Mesenchymal stem cell (in vitro differentiated cells and primary cell): ENCODE measurements at regions not wholly inside any gene's neighbourhood (a gene's known extent, or its start where the extent isn't known, plus 50 kb on each side); places are given as distances from the start of the nearest gene placed in this dataset.
"Not testable (repeated sequence)": the region's sequence is repeated elsewhere in the genome, so short reads cannot be mapped to it uniquely, and the experiment has no call there.

Source experiments
- DNase-seq: peaks from one replicate; pipeline ENCODE4 v3.0.0-alpha.2; 2013
- H2AFZ ChIP-seq: one replicate; pipeline ENCODE4 v1.6.1; 2013; ENCODE audit warnings: low read depth, mild to moderate bottlenecking, control low read depth, inconsistent platforms, low read length, moderate library complexity
- H2AK5ac ChIP-seq: 2 replicates; pipeline ENCODE4 v1.6.1; 2013; ENCODE audit warnings: low read length, moderate library complexity, mild to moderate bottlenecking, inconsistent platforms; ENCODE audit not compliant: severe bottlenecking
- H2BK120ac ChIP-seq: one replicate; pipeline ENCODE4 v1.6.1; 2013; ENCODE audit warnings: low read depth, mild to moderate bottlenecking, inconsistent platforms, low read length, moderate library complexity
- H2BK12ac ChIP-seq, 2 experiments: one replicate each; pipeline ENCODE4 v1.6.1; 2013; ENCODE audit warnings: inconsistent platforms in 2 of 2, low read length in 2 of 2, mild to moderate bottlenecking in 2 of 2, moderate library complexity in 2 of 2, control low read depth in 1 of 2
- H2BK15ac ChIP-seq: one replicate; pipeline ENCODE4 v1.6.1; 2013; ENCODE audit warnings: mild to moderate bottlenecking, low read depth, inconsistent platforms; ENCODE audit not compliant: poor library complexity, severe bottlenecking
- H2BK5ac ChIP-seq: 2 replicates; pipeline ENCODE4 v1.6.1; 2013; ENCODE audit warnings: low read depth, mild to moderate bottlenecking, low read length, control low read depth, inconsistent platforms; ENCODE audit not compliant: poor library complexity, severe bottlenecking
- H3K14ac ChIP-seq, 2 experiments: one replicate each; pipeline ENCODE4 v1.6.1; 2013; ENCODE audit warnings: inconsistent platforms in 2 of 2, low read length in 2 of 2, control low read depth in 1 of 2, mild to moderate bottlenecking in 1 of 2, moderate library complexity in 1 of 2
- H3K18ac ChIP-seq, 2 experiments: one replicate each; pipeline ENCODE4 v1.6.1; 2013; ENCODE audit warnings: inconsistent platforms in 2 of 2, low read length in 2 of 2, control low read depth in 1 of 2, low read depth in 1 of 2, mild to moderate bottlenecking in 1 of 2
- H3K23ac ChIP-seq, 2 experiments: one replicate each; pipeline ENCODE4 v1.6.1; 2013; ENCODE audit warnings: inconsistent platforms in 2 of 2, low read length in 2 of 2, mild to moderate bottlenecking in 2 of 2, moderate library complexity in 2 of 2, control low read depth in 1 of 2
- H3K27ac ChIP-seq: 2 replicates; pipeline ENCODE4 v1.5.1; 2013; ENCODE audit warnings: mild to moderate bottlenecking, moderate library complexity, low read length, control low read depth, inconsistent platforms; ENCODE audit not compliant: poor library complexity, severe bottlenecking
- H3K27me3 ChIP-seq, 2 experiments: 2 replicates each; pipeline versions ENCODE4 v1.6.1 to v1.7.0; 2013; ENCODE audit warnings: low read length in 2 of 2, mild to moderate bottlenecking in 2 of 2, moderate library complexity in 2 of 2, control low read depth in 1 of 2, inconsistent platforms in 1 of 2; ENCODE audit not compliant: control insufficient read depth in 1 of 2, insufficient read depth in 1 of 2
- H3K36me3 ChIP-seq, 2 experiments: 2 replicates each; pipeline versions ENCODE4 v1.6.1 to v1.7.0; 2013; ENCODE audit warnings: low read length in 2 of 2, control low read depth in 1 of 2, inconsistent platforms in 1 of 2, low read depth in 1 of 2, mild to moderate bottlenecking in 1 of 2; ENCODE audit not compliant: insufficient read depth in 2 of 2, control insufficient read depth in 1 of 2
- H3K4ac ChIP-seq, 2 experiments: one replicate each; pipeline ENCODE4 v1.6.1; 2013; ENCODE audit warnings: inconsistent platforms in 2 of 2, low read length in 2 of 2, mild to moderate bottlenecking in 2 of 2, moderate library complexity in 2 of 2, control low read depth in 1 of 2, low read depth in 1 of 2
- H3K4me1 ChIP-seq: 2 replicates; pipeline ENCODE4 v1.6.1; 2013; ENCODE audit warnings: low read depth, low read length, control low read depth; ENCODE audit not compliant: control insufficient read depth, insufficient read depth
- H3K4me2 ChIP-seq: 2 replicates; pipeline ENCODE4 v1.6.1; 2013; ENCODE audit warnings: low read length, mild to moderate bottlenecking, inconsistent platforms; ENCODE audit not compliant: poor library complexity, severe bottlenecking
- H3K4me3 ChIP-seq, 2 experiments: 2 replicates each; pipeline versions ENCODE4 v1.5.1 to v1.7.0; 2013; ENCODE audit warnings: low read length in 2 of 2, mild to moderate bottlenecking in 2 of 2, control low read depth in 1 of 2, low read depth in 1 of 2; ENCODE audit not compliant: insufficient read depth in 1 of 2
- H3K79me1 ChIP-seq: replicated peaks from 2 replicates; pipeline ENCODE4 v1.6.1; 2013; ENCODE audit warnings: mild to moderate bottlenecking, control low read depth, low read length, inconsistent platforms; ENCODE audit not compliant: poor library complexity, severe bottlenecking
- H3K9ac ChIP-seq: 2 replicates; pipeline ENCODE4 v1.7.0; 2013; ENCODE audit warnings: mild to moderate bottlenecking, low read length, moderate library complexity
- H3K9me3 ChIP-seq: 2 replicates; pipeline ENCODE4 v1.7.0; 2013; ENCODE audit warnings: mild to moderate bottlenecking, low read length; ENCODE audit not compliant: control insufficient read depth
- H4K8ac ChIP-seq: one replicate; pipeline ENCODE4 v1.6.1; 2013; ENCODE audit warnings: inconsistent platforms, mild to moderate bottlenecking, low read length, moderate library complexity
- H4K91ac ChIP-seq: one replicate; pipeline ENCODE4 v1.6.1; 2013; ENCODE audit warnings: mild to moderate bottlenecking, low read length, inconsistent platforms
- WGBS: methylation state at CpG from one replicate; pipeline ENCODE4 v1.1.7; 2013; ENCODE audit warnings: mixed read lengths; 5-methylcytosine and 5-hydroxymethylcytosine counted together

- no peak overlapping the region for H2AFZ ChIP-seq
- WGBS = 76% methylated on average over 4 of the region's 4 CpGs
Observed at GRCh38 chr17:27947005-27947406, 53.8 kb upstream of the LYRM9 start.

DNA sequence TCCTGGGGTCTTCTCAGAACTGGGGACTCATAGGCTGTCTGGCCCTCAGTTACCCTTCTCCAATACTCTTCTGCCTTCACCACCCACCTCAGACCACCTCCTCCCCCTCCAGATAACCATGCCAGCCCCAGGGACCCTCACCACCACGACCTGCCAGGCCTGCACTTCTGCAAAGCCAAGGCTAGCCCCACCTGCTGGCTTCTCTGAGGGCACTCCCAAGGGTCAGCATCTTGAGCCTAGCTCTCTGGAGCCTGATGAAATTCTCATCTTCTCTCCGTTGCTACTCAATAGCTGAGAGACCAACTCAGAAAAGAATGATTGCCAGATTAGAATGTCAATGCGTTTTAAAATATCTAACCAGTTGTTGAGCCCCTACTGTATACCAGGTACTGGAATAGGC lies 56.1 kb upstream of the LYRM9 start:
- no peak overlapping the region for H4K91ac ChIP-seq
- H3K79me1 ChIP-seq = no peaks in the 10 kb centered on the region
- H3K18ac ChIP-seq = no peak overlapping the region
- no peak overlapping the region for H2AK5ac ChIP-seq
- no peak overlapping the region for H3K14ac ChIP-seq
- no peak overlapping the region for H3K4ac ChIP-seq
- DNase-seq = no peak
- 41% methylated on average over 2 of the region's 3 CpGs for WGBS
- H2BK12ac ChIP-seq = no peak overlapping the region
- H3K27ac ChIP-seq = no peak overlapping the region
- H3K23ac ChIP-seq = no peak overlapping the region
- no peak overlapping the region for H3K4me3 ChIP-seq
- H3K36me3 ChIP-seq = no peaks in the 10 kb centered on the region
- peaks cover 21 to 34% of the 10 kb centered on the region in 2 experiments for H3K27me3 ChIP-seq
- no peak overlapping the region for H4K8ac ChIP-seq
- no peak overlapping the region for H2BK15ac ChIP-seq
- H3K9ac ChIP-seq = no peak overlapping the region
- no peaks in the 10 kb centered on the region for H3K4me1 ChIP-seq
- no peak overlapping the region for H2AFZ ChIP-seq
- H2BK120ac ChIP-seq = no peak overlapping the region
- H3K9me3 ChIP-seq = no peaks in the 10 kb centered on the region
- H2BK5ac ChIP-seq = no peak overlapping the region
- no peak overlapping the region for H3K4me2 ChIP-seq

More at GRCh38 chr17:27947005-27947406, 53.8 kb upstream of the LYRM9 start:
- Histone ChIP-seq H2BK12ac (no peak overlapping the region), H3K79me1 (no peaks in the 10 kb centered on the region), H3K4me1 (no peaks in the 10 kb centered on the region), H3K9me3 (no peaks in the 10 kb centered on the region), H3K4me2 (no peak overlapping the region), H3K9ac (no peak overlapping the region), H3K23ac (no peak overlapping the region), H3K36me3 (no peaks in the 10 kb centered on the region), H2BK5ac (no peak overlapping the region), H3K14ac (no peak overlapping the region), H2AK5ac (no peak overlapping the region), H4K91ac (no peak overlapping the region), H3K18ac (no peak overlapping the region), H2BK120ac (no peak overlapping the region), H3K27me3 (peaks cover 13 to 17% of the 10 kb centered on the region in 2 experiments), H3K4ac (no peak overlapping the region), H3K27ac (no peak overlapping the region), H4K8ac (no peak overlapping the region), H3K4me3 (no peak overlapping the region), H2BK15ac (peak overlapping the region; percentile 30)
- no peak for DNase-seq

- not testable (repeated sequence) for H2BK12ac ChIP-seq, H2BK5ac ChIP-seq, H2BK120ac ChIP-seq, H2AFZ ChIP-seq, H3K27ac ChIP-seq, H4K91ac ChIP-seq, H3K14ac ChIP-seq, H3K9me3 ChIP-seq, H3K4me3 ChIP-seq, H3K4ac ChIP-seq, H3K18ac ChIP-seq, H3K79me1 ChIP-seq, H3K4me2 ChIP-seq, H2AK5ac ChIP-seq, H3K36me3 ChIP-seq, H3K9ac ChIP-seq, H3K4me1 ChIP-seq, H3K23ac ChIP-seq, H4K8ac ChIP-seq, H2BK15ac ChIP-seq, DNase-seq
- H3K27me3 ChIP-seq = peaks cover 24 to 44% of the 10 kb centered on the region in 2 experiments
- WGBS = 95% methylated on average over 6 of the region's 7 CpGs
Observed at GRCh38 chr17:27950225-27950624, 57.1 kb upstream of the LYRM9 start.

GRCh38 chr17:27950995-27951394 lies 57.8 kb upstream of the LYRM9 start:
- Histone ChIP-seq H3K27me3 (peaks cover 26 to 48% of the 10 kb centered on the region in 2 experiments), H3K9me3 (no peaks in the 10 kb centered on the region), H3K27ac (no peak overlapping the region), H3K4me2 (no peak overlapping the region), H4K91ac (no peak overlapping the region), H2AK5ac (no peak overlapping the region), H3K14ac (no peak overlapping the region), H3K23ac (no peak overlapping the region), H3K9ac (no peak overlapping the region), H2BK15ac (no peak overlapping the region), H3K4me1 (no peaks in the 10 kb centered on the region), H3K4me3 (no peak overlapping the region), H2BK12ac (no peak overlapping the region), H3K18ac (no peak overlapping the region), H2BK5ac (no peak overlapping the region), H4K8ac (no peak overlapping the region), H3K36me3 (no peaks in the 10 kb centered on the region), H2AFZ (no peak overlapping the region), H3K79me1 (no peaks in the 10 kb centered on the region), H3K4ac (no peak overlapping the region), H2BK120ac (no peak overlapping the region)
- 56% methylated on average over 5 of the region's 5 CpGs for WGBS
- DNase-seq = no peak
